ENCODE measurements at regions not wholly inside any gene's neighbourhood (a gene's known extent, or its start where the extent isn't known, plus 50 kb on each side); places are given as distances from the start of the nearest gene placed in this dataset.

GRCh38 chr13:87368639-87369038, 302.5 kb upstream of the SLITRK5 start:
- TF ChIP-seq CTCF (IDR thresholded peaks at IDR 0.05) (no peak), POLR2AphosphoS5 (IDR thresholded peaks at IDR 0.05) (no peak), POLR2A (IDR thresholded peaks at IDR 0.05) (no peak)

Data from sigmoid colon (tissue), 4 donors.